Neuronal stem cell (in vitro differentiated cells): ENCODE measurements at regions not wholly inside any gene's neighbourhood (a gene's known extent, or its start where the extent isn't known, plus 50 kb on each side); places are given as distances from the start of the nearest gene placed in this dataset.

Source experiments
- DNase-seq: peaks from one replicate; pipeline ENCODE4 v3.0.0-alpha.2; 2013; ENCODE audit warnings: low spot score
- H2AFZ ChIP-seq: one replicate; pipeline ENCODE4 v1.6.1; 2013; ENCODE audit warnings: mild to moderate bottlenecking, low read length, inconsistent platforms
- H2AK5ac ChIP-seq: 2 replicates; pipeline ENCODE4 v1.6.1; 2013; ENCODE audit warnings: low read depth, mild to moderate bottlenecking, inconsistent platforms, low read length, moderate library complexity, mixed read lengths
- H2BK120ac ChIP-seq: 2 replicates; pipeline ENCODE4 v1.6.1; 2013; ENCODE audit warnings: low read depth, mild to moderate bottlenecking, inconsistent platforms, low read length, moderate library complexity, mixed read lengths
- H2BK12ac ChIP-seq: one replicate; pipeline ENCODE4 v1.6.1; 2013; ENCODE audit warnings: low read length, inconsistent platforms
- H2BK15ac ChIP-seq: 2 replicates; pipeline ENCODE4 v1.6.1; 2013; ENCODE audit warnings: mild to moderate bottlenecking, low read length, inconsistent platforms, mixed read lengths
- H2BK5ac ChIP-seq: one replicate; pipeline ENCODE4 v1.6.1; 2013; ENCODE audit warnings: inconsistent platforms, mild to moderate bottlenecking, low read length, moderate library complexity
- H3K14ac ChIP-seq: one replicate; pipeline ENCODE4 v1.6.1; 2013; ENCODE audit warnings: low read length, inconsistent platforms
- H3K18ac ChIP-seq: 2 replicates; pipeline ENCODE4 v1.6.1; 2013; ENCODE audit warnings: low read length, inconsistent platforms
- H3K23ac ChIP-seq: 2 replicates; pipeline ENCODE4 v1.6.1; 2013; ENCODE audit warnings: low read depth, mild to moderate bottlenecking, mixed read lengths, low read length, inconsistent platforms; ENCODE audit not compliant: poor library complexity
- H3K27ac ChIP-seq: replicated peaks from 3 replicates; pipeline ENCODE4 v1.5.1; 2013; ENCODE audit warnings: low read length, inconsistent platforms
- H3K27me3 ChIP-seq, 3 experiments: 2 replicates each; pipeline ENCODE4 v1.6.1; 2013; ENCODE audit warnings: low read length in 3 of 3, mild to moderate bottlenecking in 2 of 3, inconsistent platforms in 1 of 3, low read depth in 1 of 3, mixed read lengths in 1 of 3, moderate library complexity in 1 of 3; ENCODE audit not compliant: control insufficient read depth in 3 of 3, insufficient read depth in 3 of 3
- H3K36me3 ChIP-seq, 2 donors: replicated peaks in 1 of 2; 2 replicates each; pipeline ENCODE4 v1.6.1; 2013; ENCODE audit warnings: low read length in 2 of 2; ENCODE audit not compliant: control insufficient read depth in 2 of 2, insufficient read depth in 2 of 2
- H3K4ac ChIP-seq: 2 replicates; pipeline ENCODE4 v1.6.1; 2013; ENCODE audit warnings: inconsistent platforms, mild to moderate bottlenecking, low read length, moderate library complexity
- H3K4me1 ChIP-seq, 2 donors: 1 replicate in 1 of 2; 2 replicates in 1 of 2; pipeline ENCODE4 v1.6.1; 2013; ENCODE audit warnings: low read length in 2 of 2, low read depth in 1 of 2; ENCODE audit not compliant: control insufficient read depth in 2 of 2, insufficient read depth in 1 of 2
- H3K4me2 ChIP-seq: one replicate; pipeline ENCODE4 v1.6.1; 2013; ENCODE audit warnings: mild to moderate bottlenecking, low read length, inconsistent platforms; ENCODE audit not compliant: insufficient read depth, poor library complexity, severe bottlenecking
- H3K4me3 ChIP-seq, 2 donors: 2 replicates each; pipeline ENCODE4 v1.5.1; 2013; ENCODE audit warnings: low read length in 2 of 2, mild to moderate bottlenecking in 2 of 2, inconsistent platforms in 1 of 2, moderate library complexity in 1 of 2
- H3K79me1 ChIP-seq: one replicate; pipeline ENCODE4 v1.6.1; 2013; ENCODE audit warnings: low read depth, mild to moderate bottlenecking, inconsistent platforms, low read length, moderate library complexity
- H3K9ac ChIP-seq: one replicate; pipeline ENCODE4 v1.6.1; 2013; ENCODE audit warnings: mild to moderate bottlenecking, low read depth, low read length, inconsistent platforms; ENCODE audit not compliant: poor library complexity
- H3K9me3 ChIP-seq, 2 donors: replicated peaks in 1 of 2; 2 replicates each; pipeline versions ENCODE3 to v1.6.1; 2013; ENCODE audit warnings: low read length in 2 of 2, mild to moderate bottlenecking in 2 of 2, inconsistent platforms in 1 of 2, low read depth in 1 of 2, mixed read lengths in 1 of 2, moderate library complexity in 1 of 2; ENCODE audit not compliant: control insufficient read depth in 2 of 2, insufficient read depth in 1 of 2
- H4K8ac ChIP-seq: one replicate; pipeline ENCODE4 v1.6.1; 2013; ENCODE audit warnings: low read depth, mild to moderate bottlenecking, inconsistent platforms, low read length, moderate library complexity
- H4K91ac ChIP-seq: one replicate; pipeline ENCODE4 v1.6.1; 2013; ENCODE audit warnings: low read length, low read depth, mild to moderate bottlenecking, inconsistent platforms; ENCODE audit not compliant: poor library complexity
- WGBS, 2 donors: extraction: QIAGEN DNeasy Blood & Tissue Kit; methylation state at CpG; one replicate each; pipeline ENCODE4 v1.1.7; 2013; ENCODE audit warnings: missing lambda C conversion rate in 2 of 2, mixed read lengths in 1 of 2; ENCODE audit not compliant: insufficient read length in 2 of 2, insufficient replicate concordance in 1 of 2; ENCODE audit errors: extremely low coverage in 2 of 2; 5-methylcytosine and 5-hydroxymethylcytosine counted together

DNA sequence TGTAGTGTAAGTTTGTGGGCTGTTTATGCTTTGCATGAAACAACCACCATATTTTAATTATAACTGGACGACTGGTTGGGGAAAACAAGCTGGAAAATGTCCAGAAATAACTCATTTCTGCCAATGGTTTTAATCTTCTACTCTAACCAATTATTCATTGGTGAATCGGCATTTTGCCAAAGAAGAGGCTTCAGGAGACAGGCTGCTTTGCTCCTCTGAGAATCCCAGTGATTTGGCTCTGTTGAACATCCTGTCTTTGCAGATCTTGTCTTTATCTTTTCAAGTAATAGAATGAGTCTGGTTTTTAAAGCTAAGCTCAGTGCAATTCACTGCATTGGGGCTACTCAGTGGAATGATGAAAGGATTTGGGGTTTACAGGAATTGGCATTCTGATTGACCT lies 109.6 kb downstream of the APOB start:
- H3K18ac ChIP-seq: no peak overlapping the region
- H2AK5ac ChIP-seq: no peak overlapping the region
- no peak overlapping the region for H3K27ac ChIP-seq
- no peak overlapping the region for H2BK120ac ChIP-seq
- H3K23ac ChIP-seq: no peak overlapping the region
- no peak overlapping the region for H3K9ac ChIP-seq
- no peak overlapping the region for H3K4ac ChIP-seq
- no peak overlapping the region for H3K4me3 ChIP-seq
- no peak overlapping the region for H2BK12ac ChIP-seq
- H4K91ac ChIP-seq: no peak overlapping the region
- WGBS, 2 donors: no CpG with 5 or more reads among the region's 2 CpGs
- no peak for DNase-seq
- no peaks in the 10 kb centered on the region for H3K79me1 ChIP-seq
- H3K27me3 ChIP-seq: no peaks in the 10 kb centered on the region
- H3K36me3 ChIP-seq: no peaks in the 10 kb centered on the region
- no peak overlapping the region for H2BK5ac ChIP-seq
- H3K4me2 ChIP-seq: no peak overlapping the region
- no peak overlapping the region for H2AFZ ChIP-seq
- no peak overlapping the region for H4K8ac ChIP-seq
- H3K9me3 ChIP-seq: no peaks in the 10 kb centered on the region
- no peaks in the 10 kb centered on the region for H3K4me1 ChIP-seq
- H3K14ac ChIP-seq: no peak overlapping the region
- H2BK15ac ChIP-seq: no peak overlapping the region

DNA sequence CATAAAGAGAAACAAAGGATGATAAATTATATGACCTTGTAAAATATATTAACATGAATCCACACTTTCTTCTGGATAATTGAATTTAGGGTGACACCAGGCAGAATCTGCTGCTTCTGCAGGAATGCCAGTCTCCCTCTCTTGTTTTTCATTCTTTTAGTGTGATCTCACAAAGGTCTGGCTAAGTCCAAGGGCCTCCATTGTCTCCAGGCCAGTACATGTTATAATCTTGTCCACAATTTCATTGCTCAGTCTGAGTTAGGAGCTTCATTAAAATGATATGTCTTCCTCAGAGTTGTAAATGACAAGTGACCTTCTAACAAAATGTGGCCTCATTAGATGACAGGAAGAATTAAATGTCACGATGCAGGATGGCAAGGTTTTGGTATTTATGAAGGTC lies 110.2 kb downstream of the APOB start:
- H3K23ac ChIP-seq: no peak overlapping the region
- H2BK120ac ChIP-seq: no peak overlapping the region
- H2AFZ ChIP-seq: no peak overlapping the region
- H3K9ac ChIP-seq: no peak overlapping the region
- H2AK5ac ChIP-seq: no peak overlapping the region
- no peak overlapping the region for H4K91ac ChIP-seq
- no peaks in the 10 kb centered on the region for H3K27me3 ChIP-seq
- no peak for DNase-seq
- no peaks in the 10 kb centered on the region for H3K4me1 ChIP-seq
- no peak overlapping the region for H2BK12ac ChIP-seq
- no peaks in the 10 kb centered on the region for H3K9me3 ChIP-seq
- no peak overlapping the region for H2BK5ac ChIP-seq
- no peaks in the 10 kb centered on the region for H3K36me3 ChIP-seq
- no peak overlapping the region for H3K4me2 ChIP-seq
- no peak overlapping the region for H4K8ac ChIP-seq
- no peak overlapping the region for H2BK15ac ChIP-seq
- H3K4ac ChIP-seq: no peak overlapping the region
- no peak overlapping the region for H3K27ac ChIP-seq
- no peak overlapping the region for H3K18ac ChIP-seq
- no peaks in the 10 kb centered on the region for H3K79me1 ChIP-seq
- H3K14ac ChIP-seq: no peak overlapping the region
- H3K4me3 ChIP-seq: no peak overlapping the region
- no CpG with 5 or more reads among the region's 1 CpG for WGBS, 2 donors

DNA sequence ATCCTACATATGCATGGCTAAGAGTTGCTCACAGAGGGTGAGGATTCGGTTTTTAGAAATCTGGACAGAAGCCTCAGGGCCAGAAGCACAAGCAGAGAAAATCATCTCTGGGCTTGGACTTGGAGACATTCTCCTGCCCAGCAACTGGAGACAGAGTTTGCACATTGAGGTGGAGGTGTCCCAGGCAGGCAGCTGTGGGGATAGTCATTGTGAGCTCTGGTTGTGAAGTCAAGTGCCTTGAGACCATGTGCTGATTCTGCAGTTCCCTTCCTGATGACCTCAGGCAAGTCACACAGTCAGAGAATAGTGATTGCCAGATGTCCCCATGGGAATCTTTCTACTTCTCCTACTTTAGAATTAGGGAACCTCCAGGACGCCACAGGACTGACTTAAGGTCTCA lies 108.4 kb upstream of the LDAH start:
- no peak overlapping the region for H2BK12ac ChIP-seq
- H2AFZ ChIP-seq: no peak overlapping the region
- H3K27ac ChIP-seq: no peak overlapping the region

DNA sequence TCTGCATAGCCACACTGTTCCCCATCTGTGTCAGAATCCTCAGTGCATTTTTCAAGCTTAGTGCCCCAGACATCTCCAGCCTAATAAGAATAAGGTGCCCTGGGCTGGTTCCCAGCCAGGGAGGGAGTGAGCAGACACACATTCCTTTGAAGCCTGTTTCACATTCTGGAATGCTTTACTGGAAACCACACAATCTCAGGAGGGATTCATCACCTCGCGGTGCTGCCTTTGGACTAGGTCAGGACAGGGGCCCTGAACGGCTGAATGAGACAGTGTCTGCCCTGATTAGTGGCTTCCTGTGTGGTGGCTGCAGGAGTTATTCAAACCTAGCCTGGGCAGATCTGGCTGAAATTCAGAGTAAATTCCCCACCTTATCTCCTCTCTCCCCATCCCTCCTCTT lies 108.0 kb upstream of the LDAH start:
- no peaks in the 10 kb centered on the region for H3K9me3 ChIP-seq
- no peaks in the 10 kb centered on the region for H3K79me1 ChIP-seq
- H4K91ac ChIP-seq: no peak overlapping the region
- no peak overlapping the region for H2AFZ ChIP-seq
- no peaks in the 10 kb centered on the region for H3K4me1 ChIP-seq
- H4K8ac ChIP-seq: no peak overlapping the region
- WGBS, 2 donors: no CpG with 5 or more reads among the region's 3 CpGs
- H3K14ac ChIP-seq: no peak overlapping the region
- no peaks in the 10 kb centered on the region for H3K27me3 ChIP-seq
- H3K27ac ChIP-seq: no peak overlapping the region
- H2BK120ac ChIP-seq: no peak overlapping the region
- no peak overlapping the region for H3K9ac ChIP-seq
- H2BK5ac ChIP-seq: no peak overlapping the region
- no peak overlapping the region for H3K4ac ChIP-seq
- H3K4me2 ChIP-seq: no peak overlapping the region
- no peaks in the 10 kb centered on the region for H3K36me3 ChIP-seq
- no peak overlapping the region for H2AK5ac ChIP-seq
- no peak for DNase-seq
- no peak overlapping the region for H3K23ac ChIP-seq
- no peak overlapping the region for H3K4me3 ChIP-seq
- H2BK15ac ChIP-seq: no peak overlapping the region
- H3K18ac ChIP-seq: no peak overlapping the region
- H2BK12ac ChIP-seq: no peak overlapping the region

More for the DNA sequence above, 108.4 kb upstream of the LDAH start:
- WGBS, 2 donors: no CpG with 5 or more reads among the region's 2 CpGs
- Histone ChIP-seq H3K79me1 (no peaks in the 10 kb centered on the region), H3K9me3 (no peaks in the 10 kb centered on the region), H3K18ac (no peak overlapping the region), H3K27me3 (no peaks in the 10 kb centered on the region), H2BK15ac (no peak overlapping the region), H3K9ac (no peak overlapping the region), H2AK5ac (no peak overlapping the region), H4K8ac (no peak overlapping the region), H2BK5ac (no peak overlapping the region), H3K23ac (no peak overlapping the region), H3K36me3 (no peaks in the 10 kb centered on the region), H2BK120ac (no peak overlapping the region), H3K4me3 (no peak overlapping the region), H3K4ac (no peak overlapping the region), H4K91ac (no peak overlapping the region), H3K4me1 (no peaks in the 10 kb centered on the region), H3K4me2 (no peak overlapping the region), H3K14ac (no peak overlapping the region)
- no peak for DNase-seq
